Stomach (tissue), 8 donors: ENCODE measurements at regions not wholly inside any gene's neighbourhood (a gene's known extent, or its start where the extent isn't known, plus 50 kb on each side); places are given as distances from the start of the nearest gene placed in this dataset.

ENCODE experiments used
- DNase-seq, 2 donors: peaks; one replicate each; pipeline versions ENCODE4 v3.0.0 to v3.0.0-alpha.2; 2013 to 2019
- H3K27ac ChIP-seq, 5 donors: fragments of 200-600 bp in 4 of 5; sonication (generic) in 4 of 5; one replicate each; pipeline ENCODE4 v1.5.1; 2013 to 2019; ENCODE audit warnings: mild to moderate bottlenecking in 1 of 5, moderate library complexity in 1 of 5
- H3K27me3 ChIP-seq, 3 donors: fragments of 200-600 bp; sonication (generic); one replicate each; pipeline ENCODE4 v1.5.1; 2017 to 2019; ENCODE audit warnings: mixed run types in 1 of 3
- H3K36me3 ChIP-seq, 4 donors: fragments of 200-600 bp; sonication (generic); 1 replicate in 3 of 4; 2 replicates in 1 of 4; pipeline ENCODE4 v1.5.1; 2016 to 2019
- H3K4me1 ChIP-seq, 4 donors: fragments of 200-600 bp; sonication (generic); one replicate each; pipeline ENCODE4 v1.5.1; 2016 to 2019
- H3K4me3 ChIP-seq, 4 donors: fragments of 200-600 bp; sonication (generic) in 3 of 4; one replicate each; pipeline ENCODE4 v1.5.1; 2016 to 2019; ENCODE audit warnings: mild to moderate bottlenecking in 1 of 4
- H3K9me3 ChIP-seq, 4 donors: fragments of 200-600 bp; sonication (generic); one replicate each; pipeline ENCODE4 v1.5.1; 2016 to 2019
- EP300 ChIP-seq: sonication (generic); formaldehyde crosslinking; IDR thresholded peaks from one replicate; pipeline ENCODE4 v1.6.1; 2017; ENCODE audit warnings: antibody characterized with exemption
- POLR2A ChIP-seq, 4 donors: fragments of 450-650 bp; IDR thresholded peaks; one replicate each; pipeline ENCODE4 v1.6.1; 2016; ENCODE audit warnings: antibody characterized with exemption in 4 of 4, control low read depth in 2 of 4, mild to moderate bottlenecking in 1 of 4, moderate library complexity in 1 of 4
- POLR2AphosphoS5 ChIP-seq, 3 donors: sonication (generic); formaldehyde crosslinking; IDR thresholded peaks; one replicate each; pipeline ENCODE4 v1.6.1; 2016; ENCODE audit warnings: antibody characterized with exemption in 3 of 3
- WGBS, 5 donors: extraction: QIAGEN DNeasy Blood & Tissue Kit in 3 of 5; methylation state at CpG; one replicate each; pipeline versions ENCODE4 v1.1.5 to v1.1.7; 2013 to 2018; 5-methylcytosine and 5-hydroxymethylcytosine counted together
- intact Hi-C: fragments of 100-400 bp; cut with DNase I; formaldehyde crosslinking; loops from one replicate; pipeline ENCODE4 v1.15.1; 2023; ENCODE audit warnings: low total_unique reads
- TF ChIP-seq, protein P1 (sequence below), 7 experiments: fragments of 450-650 bp in 4 of 7; fragments of 200-600 bp in 3 of 7; sonication (generic) in 3 of 7; IDR thresholded peaks; one replicate each; pipeline ENCODE4 v1.5.1; 2016 to 2019; ENCODE audit warnings: antibody characterized with exemption in 7 of 7, control low read depth in 2 of 7, mild to moderate bottlenecking in 1 of 7
- donor health status: healthy with polysubstance abuse.
- donor health status: Bipolar disorder and iron deficiency.
- donor health status: healthy.

DNA sequence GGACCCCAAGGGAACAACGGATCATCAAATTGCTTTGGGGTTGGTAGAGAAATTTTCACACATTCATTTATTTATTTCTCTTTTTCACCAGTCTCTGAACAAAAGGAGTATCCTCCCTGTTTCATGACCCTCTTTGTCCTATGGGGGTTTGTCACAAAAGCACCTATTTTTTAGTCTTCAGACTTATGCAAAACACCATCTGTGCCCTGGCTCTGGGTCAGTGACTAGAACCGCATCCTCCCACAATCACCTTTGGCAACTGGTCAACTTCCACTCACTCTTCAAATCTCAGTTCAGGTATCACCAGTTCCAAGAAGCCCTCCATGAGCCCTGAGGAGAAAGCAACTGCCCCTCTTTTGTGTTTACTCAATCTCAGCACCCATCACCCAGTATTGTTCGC is 395.7 kb downstream of the CDK5RAP2 start:
- H3K27me3 ChIP-seq: no peaks in the 10 kb centered on the region
- H3K4me3 ChIP-seq: no peak overlapping the region
- intact Hi-C loops: no loop called here
- peaks cover 0 to 4% (median 0%) of the 10 kb centered on the region in 4 donors for H3K9me3 ChIP-seq
- 52 to 61% (median 57%) methylated on average over 3 of the region's 3 CpGs for WGBS, 5 donors
- H3K4me1 ChIP-seq: no peaks in the 10 kb centered on the region
- DNase-seq: no peak
- H3K36me3 ChIP-seq: no peaks in the 10 kb centered on the region
- H3K27ac ChIP-seq: no peak overlapping the region
- TF ChIP-seq POLR2A (IDR thresholded peaks at IDR 0.05) (no peak), EP300 (no peak), POLR2AphosphoS5 (IDR thresholded peaks at IDR 0.05) (no peak)
- TF ChIP-seq, protein P1, sequence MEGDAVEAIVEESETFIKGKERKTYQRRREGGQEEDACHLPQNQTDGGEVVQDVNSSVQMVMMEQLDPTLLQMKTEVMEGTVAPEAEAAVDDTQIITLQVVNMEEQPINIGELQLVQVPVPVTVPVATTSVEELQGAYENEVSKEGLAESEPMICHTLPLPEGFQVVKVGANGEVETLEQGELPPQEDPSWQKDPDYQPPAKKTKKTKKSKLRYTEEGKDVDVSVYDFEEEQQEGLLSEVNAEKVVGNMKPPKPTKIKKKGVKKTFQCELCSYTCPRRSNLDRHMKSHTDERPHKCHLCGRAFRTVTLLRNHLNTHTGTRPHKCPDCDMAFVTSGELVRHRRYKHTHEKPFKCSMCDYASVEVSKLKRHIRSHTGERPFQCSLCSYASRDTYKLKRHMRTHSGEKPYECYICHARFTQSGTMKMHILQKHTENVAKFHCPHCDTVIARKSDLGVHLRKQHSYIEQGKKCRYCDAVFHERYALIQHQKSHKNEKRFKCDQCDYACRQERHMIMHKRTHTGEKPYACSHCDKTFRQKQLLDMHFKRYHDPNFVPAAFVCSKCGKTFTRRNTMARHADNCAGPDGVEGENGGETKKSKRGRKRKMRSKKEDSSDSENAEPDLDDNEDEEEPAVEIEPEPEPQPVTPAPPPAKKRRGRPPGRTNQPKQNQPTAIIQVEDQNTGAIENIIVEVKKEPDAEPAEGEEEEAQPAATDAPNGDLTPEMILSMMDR (IDR thresholded peaks at IDR 0.05): no peak

DNA sequence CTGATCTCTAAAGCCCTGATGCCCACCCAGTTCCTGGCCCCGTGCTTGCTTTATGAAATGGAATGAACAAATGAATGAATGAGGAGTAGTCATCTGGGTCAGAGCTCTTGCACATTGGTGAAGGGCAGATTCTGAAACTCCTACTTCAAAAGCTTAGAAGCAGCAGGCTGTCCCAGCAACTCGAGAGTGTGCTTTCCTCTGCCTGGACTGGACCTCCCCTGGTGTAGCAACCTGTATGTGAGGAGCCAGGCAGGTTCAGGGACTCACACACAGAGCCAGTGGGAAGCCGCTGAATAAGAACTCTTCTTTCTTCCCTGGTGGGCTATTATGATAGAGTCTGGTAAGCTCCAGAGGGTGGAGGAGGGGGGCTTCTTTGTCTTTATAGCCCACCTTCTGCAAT is 396.4 kb downstream of the CDK5RAP2 start:
- H3K4me3 ChIP-seq: no peak overlapping the region
- intact Hi-C loops: no loop called here
- no peak overlapping the region for H3K27ac ChIP-seq
- no peaks in the 10 kb centered on the region for H3K27me3 ChIP-seq
- TF ChIP-seq POLR2AphosphoS5 (IDR thresholded peaks at IDR 0.05) (no peak), POLR2A (IDR thresholded peaks at IDR 0.05) (no peak), EP300 (no peak)
- TF ChIP-seq, protein P1 (IDR thresholded peaks at IDR 0.05): no peak
- H3K36me3 ChIP-seq: no peaks in the 10 kb centered on the region
- peaks cover 0 to 4% (median 0%) of the 10 kb centered on the region in 4 donors for H3K9me3 ChIP-seq
- no peak for DNase-seq
- 57 to 65% (median 63%) methylated on average over 3 of the region's 3 CpGs for WGBS, 5 donors
- no peaks in the 10 kb centered on the region for H3K4me1 ChIP-seq

DNA sequence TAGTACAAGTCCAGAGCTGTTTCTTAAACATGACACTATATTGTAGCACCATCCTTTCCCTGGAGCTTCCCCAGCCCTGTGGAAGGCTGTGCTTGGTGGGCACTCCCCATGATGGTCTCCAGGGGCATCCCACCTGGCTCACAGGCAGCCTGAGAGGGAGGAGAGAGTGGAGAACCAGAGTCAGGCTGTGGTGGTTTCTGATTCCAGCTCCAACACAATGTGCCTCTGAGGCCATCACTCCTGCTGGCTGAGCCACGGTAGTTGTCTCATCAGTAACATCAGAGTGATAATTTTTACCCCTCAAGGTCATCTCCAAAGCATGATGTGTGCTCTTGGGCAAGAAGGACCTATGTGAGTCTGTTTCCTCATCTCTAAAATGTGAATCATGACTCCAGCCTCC is 398.0 kb downstream of the CDK5RAP2 start:
- Histone ChIP-seq H3K4me3 (no peak overlapping the region), H3K9me3 (peaks cover 0 to 4% (median 0%) of the 10 kb centered on the region in 4 donors), H3K36me3 (no peaks in the 10 kb centered on the region), H3K27me3 (no peaks in the 10 kb centered on the region), H3K27ac (no peak overlapping the region), H3K4me1 (no peaks in the 10 kb centered on the region)
- no peak for DNase-seq
- TF ChIP-seq POLR2A (IDR thresholded peaks at IDR 0.05) (no peak), EP300 (peak; percentile 10)
- WGBS, 5 donors: 30 to 65% (median 55%) methylated on average over 1 of the region's 1 CpG
- intact Hi-C loops: no loop called here

DNA sequence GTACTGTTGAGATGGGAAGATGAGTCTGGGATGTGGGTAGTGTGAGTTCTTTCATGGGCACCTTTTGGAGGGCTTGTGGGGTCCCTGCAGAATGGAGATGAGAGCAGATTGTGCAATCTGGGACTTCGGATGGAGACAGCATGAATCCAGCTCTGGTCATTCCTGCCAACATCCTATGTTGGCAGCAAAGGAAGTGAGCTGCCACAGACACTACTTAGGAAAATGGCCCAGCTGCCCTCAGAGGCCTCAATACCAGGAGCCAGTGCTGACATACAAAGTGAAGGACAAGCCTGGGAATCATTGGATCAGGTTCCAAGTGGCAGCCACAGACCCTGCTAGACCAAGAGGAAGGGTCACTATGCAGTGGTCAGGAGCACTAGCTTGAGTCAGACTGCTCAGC is 402.8 kb downstream of the CDK5RAP2 start:
- DNase-seq: no peak
- Histone ChIP-seq H3K36me3 (no peaks in the 10 kb centered on the region), H3K9me3 (peaks cover 0 to 2% (median 0%) of the 10 kb centered on the region in 4 donors), H3K27ac (no peak overlapping the region), H3K4me3 (no peak overlapping the region), H3K4me1 (no peaks in the 10 kb centered on the region), H3K27me3 (no peaks in the 10 kb centered on the region)
- intact Hi-C loops: no loop called here
- no peak for TF ChIP-seq EP300
- no peak for TF ChIP-seq POLR2AphosphoS5 (IDR thresholded peaks at IDR 0.05)
- no peak for TF ChIP-seq POLR2A (IDR thresholded peaks at IDR 0.05)
- TF ChIP-seq, protein P1 (IDR thresholded peaks at IDR 0.05): no peak
- 85 to 94% (median 91%) methylated on average over 1 of the region's 1 CpG for WGBS, 5 donors

DNA sequence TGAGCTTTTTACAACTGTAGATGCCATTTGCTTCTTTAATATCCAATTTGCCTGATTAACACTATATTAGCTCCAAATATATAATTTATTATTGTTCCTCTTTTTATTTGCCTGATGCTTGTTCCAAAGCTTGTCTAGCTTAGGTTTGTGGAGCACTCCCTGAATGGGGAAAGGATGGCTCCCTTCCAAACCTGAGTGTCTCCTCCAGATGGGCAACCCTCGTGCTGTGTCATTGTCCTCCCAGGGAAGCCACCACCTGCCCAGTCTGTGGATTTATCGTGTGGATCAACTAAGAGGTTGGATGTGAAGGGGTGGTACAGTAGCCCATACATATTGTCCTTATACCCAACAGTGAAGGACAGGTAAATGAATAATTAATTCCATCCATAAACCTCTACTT is 404.9 kb downstream of the CDK5RAP2 start:
- intact Hi-C loops: no loop called here
- Histone ChIP-seq H3K4me3 (no peak overlapping the region), H3K27me3 (no peaks in the 10 kb centered on the region), H3K36me3 (no peaks in the 10 kb centered on the region), H3K9me3 (peaks cover 0 to 11% (median 0%) of the 10 kb centered on the region in 4 donors), H3K27ac (no peak overlapping the region), H3K4me1 (no peaks in the 10 kb centered on the region)
- no peak for DNase-seq
- 67 to 84% (median 77%) methylated on average over 2 of the region's 2 CpGs for WGBS, 5 donors
- TF ChIP-seq, protein P1 (IDR thresholded peaks at IDR 0.05): no peak
- TF ChIP-seq EP300 (no peak), POLR2AphosphoS5 (IDR thresholded peaks at IDR 0.05) (no peak), POLR2A (IDR thresholded peaks at IDR 0.05) (no peak)
